ENCODE measurements at regions not wholly inside any gene's neighbourhood (a gene's known extent, or its start where the extent isn't known, plus 50 kb on each side); places are given as distances from the start of the nearest gene placed in this dataset.

DNA sequence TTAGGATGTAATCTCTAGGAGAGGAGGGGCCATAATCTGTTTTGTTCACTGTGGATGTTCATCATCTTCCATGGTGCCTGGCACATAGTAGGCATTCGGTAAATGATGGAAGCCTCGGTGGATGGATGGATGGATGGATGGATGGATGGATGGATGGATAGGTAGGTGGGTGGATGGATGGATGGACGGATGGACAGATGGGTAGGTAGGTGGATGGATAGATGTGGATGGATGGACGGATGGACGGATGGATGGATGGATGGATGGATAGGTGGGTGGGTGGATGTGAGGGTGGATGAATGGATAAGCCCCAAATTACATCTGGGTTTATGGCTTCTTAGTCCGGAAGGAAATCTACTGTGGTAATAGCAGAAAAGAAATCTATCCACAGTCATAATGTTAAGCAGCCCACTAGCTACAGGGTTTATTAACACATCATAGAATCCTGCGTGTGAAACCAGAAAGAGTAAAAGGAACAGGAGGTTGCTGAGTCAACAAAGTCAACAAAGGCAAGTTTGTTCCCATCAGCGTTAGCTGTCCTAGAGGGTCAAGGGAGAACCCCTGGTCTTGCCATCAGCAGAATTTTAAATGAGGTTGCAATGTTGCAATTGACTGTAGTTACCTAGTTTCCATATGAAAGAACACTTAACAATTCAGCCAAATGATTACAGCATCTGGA, 82.8 kb downstream of the C11orf91 start:
- 92 to 95% (median 93%) methylated on average over 8 of the region's 8 CpGs for WGBS, 4 donors
- no peaks in the 10 kb centered on the region for H3K36me3 ChIP-seq
- no peaks in the 10 kb centered on the region for H3K9me3 ChIP-seq
- no peaks in the 10 kb centered on the region for H3K27me3 ChIP-seq
- no peak overlapping the region for H3K27ac ChIP-seq
- no peak for ATAC-seq
- TF ChIP-seq, protein P1, sequence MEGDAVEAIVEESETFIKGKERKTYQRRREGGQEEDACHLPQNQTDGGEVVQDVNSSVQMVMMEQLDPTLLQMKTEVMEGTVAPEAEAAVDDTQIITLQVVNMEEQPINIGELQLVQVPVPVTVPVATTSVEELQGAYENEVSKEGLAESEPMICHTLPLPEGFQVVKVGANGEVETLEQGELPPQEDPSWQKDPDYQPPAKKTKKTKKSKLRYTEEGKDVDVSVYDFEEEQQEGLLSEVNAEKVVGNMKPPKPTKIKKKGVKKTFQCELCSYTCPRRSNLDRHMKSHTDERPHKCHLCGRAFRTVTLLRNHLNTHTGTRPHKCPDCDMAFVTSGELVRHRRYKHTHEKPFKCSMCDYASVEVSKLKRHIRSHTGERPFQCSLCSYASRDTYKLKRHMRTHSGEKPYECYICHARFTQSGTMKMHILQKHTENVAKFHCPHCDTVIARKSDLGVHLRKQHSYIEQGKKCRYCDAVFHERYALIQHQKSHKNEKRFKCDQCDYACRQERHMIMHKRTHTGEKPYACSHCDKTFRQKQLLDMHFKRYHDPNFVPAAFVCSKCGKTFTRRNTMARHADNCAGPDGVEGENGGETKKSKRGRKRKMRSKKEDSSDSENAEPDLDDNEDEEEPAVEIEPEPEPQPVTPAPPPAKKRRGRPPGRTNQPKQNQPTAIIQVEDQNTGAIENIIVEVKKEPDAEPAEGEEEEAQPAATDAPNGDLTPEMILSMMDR (IDR thresholded peaks at IDR 0.05) = no peak
- TF ChIP-seq POLR2A (IDR thresholded peaks at IDR 0.05) = no peak
- no peak overlapping the region for H3K4me3 ChIP-seq
- H3K4me1 ChIP-seq = peaks cover 0 to 5% (median 0%) of the 10 kb centered on the region in 12 donors
- no peak for DNase-seq
- intact Hi-C loops (cut with DNase I) = no loop called here

DNA sequence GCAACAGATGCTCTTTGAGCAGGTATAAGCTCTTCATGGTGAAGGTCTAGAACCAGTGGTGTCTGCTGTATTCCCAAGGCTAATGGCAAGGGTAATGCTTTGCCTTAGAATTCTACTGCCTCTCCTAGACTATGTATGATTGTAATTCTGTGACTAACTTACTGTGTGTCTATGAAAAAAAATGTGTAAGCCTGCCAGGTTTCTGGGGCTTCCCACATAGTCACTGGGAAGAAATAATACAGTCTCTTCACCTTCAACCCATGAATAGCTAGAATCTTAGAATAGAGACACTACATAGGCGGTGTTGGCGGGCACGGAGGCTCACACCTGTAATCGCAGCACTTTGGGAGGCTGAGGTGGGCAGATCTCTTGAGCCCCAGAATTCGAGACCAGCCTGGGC, 84.1 kb downstream of the C11orf91 start:
- TF ChIP-seq, protein P1 (IDR thresholded peaks at IDR 0.05) = no peak
- TF ChIP-seq POLR2A (IDR thresholded peaks at IDR 0.05) = no peak
- ATAC-seq (no peak), DNase-seq (no peak)
- Histone ChIP-seq H3K36me3 (no peaks in the 10 kb centered on the region), H3K4me1 (peaks cover 0 to 5% (median 0%) of the 10 kb centered on the region in 12 donors), H3K9me3 (no peaks in the 10 kb centered on the region), H3K27ac (no peak overlapping the region), H3K4me3 (no peak overlapping the region), H3K27me3 (no peaks in the 10 kb centered on the region)
- intact Hi-C loops (cut with DNase I) = no loop called here
- WGBS, 4 donors = 82 to 98% (median 91%) methylated on average over 5 of the region's 5 CpGs

- H3K36me3 ChIP-seq = no peaks in the 10 kb centered on the region
- H3K9me3 ChIP-seq = no peaks in the 10 kb centered on the region
- H3K27ac ChIP-seq = no peak overlapping the region
- peaks cover 0 to 5% (median 0%) of the 10 kb centered on the region in 12 donors for H3K4me1 ChIP-seq
- intact Hi-C loops (cut with DNase I) = no loop called here
- WGBS, 4 donors = 47 to 62% (median 59%) methylated on average over 3 of the region's 3 CpGs
- DNase-seq (no peak), ATAC-seq (no peak)
- TF ChIP-seq, protein P1 (IDR thresholded peaks at IDR 0.05) = no peak
- TF ChIP-seq POLR2A (IDR thresholded peaks at IDR 0.05) = no peak
- no peak overlapping the region for H3K4me3 ChIP-seq
- no peaks in the 10 kb centered on the region for H3K27me3 ChIP-seq
Measured at GRCh38 chr11:33615751-33616150, 84.9 kb downstream of the C11orf91 start.

- no peak for TF ChIP-seq POLR2A (IDR thresholded peaks at IDR 0.05)
- H3K27ac ChIP-seq = no peak overlapping the region
- WGBS, 4 donors = 46 to 98% (median 82%) methylated on average over 2 of the region's 2 CpGs
- H3K27me3 ChIP-seq = no peaks in the 10 kb centered on the region
- DNase-seq = no peak
- H3K36me3 ChIP-seq = no peaks in the 10 kb centered on the region
- H3K9me3 ChIP-seq = no peaks in the 10 kb centered on the region
- ATAC-seq = no peak
- intact Hi-C loops (cut with DNase I) = no loop called here
- no peak overlapping the region for H3K4me3 ChIP-seq
- H3K4me1 ChIP-seq = no peaks in the 10 kb centered on the region
Measured at GRCh38 chr11:33613404-33613803, 87.2 kb downstream of the C11orf91 start.

GRCh38 chr11:33610903-33611302, 89.7 kb downstream of the C11orf91 start:
- Histone ChIP-seq H3K36me3 (no peaks in the 10 kb centered on the region), H3K27me3 (no peaks in the 10 kb centered on the region), H3K4me1 (no peaks in the 10 kb centered on the region), H3K9me3 (no peaks in the 10 kb centered on the region), H3K4me3 (no peak overlapping the region), H3K27ac (no peak overlapping the region)
- intact Hi-C loops (cut with DNase I) = no loop called here
- 70 to 80% (median 75%) methylated on average over 2 of the region's 2 CpGs for WGBS, 4 donors
- no peak for TF ChIP-seq POLR2A (IDR thresholded peaks at IDR 0.05)
- TF ChIP-seq, protein P1 (IDR thresholded peaks at IDR 0.05) = no peak
- DNase-seq (no peak), ATAC-seq (no peak)

Measured in heart left ventricle (tissue), 16 donors.